ENCODE measurements at regions not wholly inside any gene's neighbourhood (a gene's known extent, or its start where the extent isn't known, plus 50 kb on each side); places are given as distances from the start of the nearest gene placed in this dataset.

- Histone ChIP-seq H3K9me1 (ENCODE audit: insufficient read depth, low read length) (no peaks in the 10 kb centered on the region), H2BK15ac (ENCODE audit: low read depth, low read length) (no peak overlapping the region), H3K79me1 (ENCODE audit: low read depth in 1 of 2, low read length in 2 of 2) (no peaks in the 10 kb centered on the region), H2AK5ac (ENCODE audit: low read depth, low read length) (no peak overlapping the region), H2BK120ac (ENCODE audit: low read depth, low read length) (no peak overlapping the region), H3K14ac (replicated peaks; ENCODE audit: low read depth, low read length) (no peak overlapping the region), H3K36me3 (ENCODE audit: control insufficient read depth, insufficient read depth, low read length) (no peaks in the 10 kb centered on the region), H4K20me1 (ENCODE audit: insufficient read depth, low read length) (no peaks in the 10 kb centered on the region), H3K27me3 (ENCODE audit: control insufficient read depth, insufficient read depth, low read length) (no peaks in the 10 kb centered on the region), H3K4me1 (ENCODE audit: control insufficient read depth, insufficient read depth, low read length) (no peaks in the 10 kb centered on the region), H2AK9ac (replicated peaks; ENCODE audit: low read depth, low read length, poor library complexity) (no peak overlapping the region), H3K27ac (ENCODE audit: insufficient read depth, low read length) (no peak overlapping the region), H3K4ac (ENCODE audit: low read depth, low read length) (no peak overlapping the region), H2BK20ac (ENCODE audit: low read depth, low read length) (no peak overlapping the region), H3K9me3 (ENCODE audit: control insufficient read depth, insufficient read depth, low read length) (peaks cover 6% of the 10 kb centered on the region), H4K91ac (ENCODE audit: insufficient read depth, low read depth, low read length) (no peak overlapping the region), H3K9ac (ENCODE audit: low read depth, low read length) (no peak overlapping the region), H2AFZ (replicated peaks; ENCODE audit: low read length, poor library complexity) (no peak overlapping the region), H3K23ac (ENCODE audit: low read depth, low read length) (no peak overlapping the region), H4K8ac (ENCODE audit: low read depth in 2 of 2, low read length in 2 of 2) (no peak overlapping the region), H3K18ac (ENCODE audit: low read depth, low read length) (no peak overlapping the region), H2BK5ac (ENCODE audit: low read depth, low read length, poor library complexity, severe bottlenecking) (no peak overlapping the region), H3K4me3 (ENCODE audit: insufficient read depth, low read depth, low read length) (no peak overlapping the region), H3K56ac (ENCODE audit: extremely low read depth, insufficient read depth, low read length) (no peak overlapping the region), H4K5ac (ENCODE audit: low read depth, low read length) (no peak overlapping the region), H3K4me2 (ENCODE audit: low read depth, low read length) (no peak overlapping the region)
- POLR2A ChIA-PET (ENCODE audit: unreplicated experiment) = no interaction called here
- no CpG with 5 or more reads among the region's 1 CpG for WGBS, 2 experiments (ENCODE audit: extremely low coverage in 2 of 2, insufficient read length in 1 of 2)
- dilution Hi-C loops (cut with HindIII; ENCODE audit: low sequenced_read_pairs, unreplicated experiment) (no loop called here), in situ Hi-C loops (cut with MboI; ENCODE audit: low sequenced_read_pairs) (no loop called here), intact Hi-C loops (cut with micrococcal nuclease) (no loop called here)
- no TSS peak for BruUV-seq (replicated peaks)
- no peak for TF ChIP-seq CTCF (conservative IDR thresholded peaks at IDR 0.05; ENCODE audit: low read depth, low read length)
- CTCF ChIA-PET = no interaction called here
- ATAC-seq (ENCODE audit: low read depth) (no peak), DNase-seq (no peak)
These were observed 212.4 kb upstream of the FSIP2 start for GRCh38 chr2:185526161-185526560.

Data from IMR-90 (cell line).